ENCODE measurements at regions not wholly inside any gene's neighbourhood (a gene's known extent, or its start where the extent isn't known, plus 50 kb on each side); places are given as distances from the start of the nearest gene placed in this dataset.
A peak's percentile ranks its signal among the peaks of the same experiment; 100 is the strongest.
"Not testable (repeated sequence)": the region's sequence is repeated elsewhere in the genome, so short reads cannot be mapped to it uniquely, and the experiment has no call there.

DNA sequence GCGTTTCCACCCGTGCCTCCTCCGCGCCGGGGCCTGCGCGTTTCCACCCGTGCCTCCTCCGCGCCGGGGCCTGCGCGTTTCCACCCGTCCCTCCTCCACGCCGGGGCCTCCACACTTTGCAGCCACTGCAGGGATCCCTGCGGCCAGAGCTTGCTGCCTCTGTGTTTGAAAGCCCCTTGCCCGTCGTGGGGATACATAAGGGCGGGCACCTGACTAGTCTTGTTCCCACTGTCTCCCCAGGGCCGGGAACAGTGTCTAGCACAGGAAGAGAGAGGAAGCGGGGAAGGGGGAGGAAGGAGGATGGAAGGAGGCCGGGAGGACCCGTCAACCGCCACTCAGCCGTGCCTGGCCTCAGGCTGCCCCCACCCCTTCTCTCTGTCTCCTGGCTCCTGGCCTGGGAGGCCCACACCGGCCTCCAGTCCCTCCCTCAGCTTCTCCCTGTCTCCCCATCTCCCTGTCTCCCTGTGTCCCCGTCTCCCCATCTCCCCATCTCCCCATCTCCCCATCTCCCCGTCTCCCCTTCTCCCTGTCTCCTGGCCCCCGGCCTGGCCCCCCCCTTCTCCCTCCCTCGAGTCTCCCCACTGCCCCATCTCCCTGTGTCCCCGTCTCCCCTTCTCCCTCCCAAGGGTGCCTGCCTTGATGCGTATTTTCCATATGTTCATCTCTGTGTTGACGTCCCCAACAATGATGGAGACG lies 155.6 kb upstream of the ZNF469 start:
- H3K4me1 ChIP-seq; ATAC-seq; intact Hi-C loops (cut with DNase I); H3K27me3 ChIP-seq; H3K36me3 ChIP-seq; H3K27ac ChIP-seq; H3K4me3 ChIP-seq; H3K9me3 ChIP-seq; DNase-seq: not testable (repeated sequence)
- WGBS, 4 donors: 61 to 76% (median 75%) methylated on average over 22 to 34 of the region's 35 CpGs

DNA sequence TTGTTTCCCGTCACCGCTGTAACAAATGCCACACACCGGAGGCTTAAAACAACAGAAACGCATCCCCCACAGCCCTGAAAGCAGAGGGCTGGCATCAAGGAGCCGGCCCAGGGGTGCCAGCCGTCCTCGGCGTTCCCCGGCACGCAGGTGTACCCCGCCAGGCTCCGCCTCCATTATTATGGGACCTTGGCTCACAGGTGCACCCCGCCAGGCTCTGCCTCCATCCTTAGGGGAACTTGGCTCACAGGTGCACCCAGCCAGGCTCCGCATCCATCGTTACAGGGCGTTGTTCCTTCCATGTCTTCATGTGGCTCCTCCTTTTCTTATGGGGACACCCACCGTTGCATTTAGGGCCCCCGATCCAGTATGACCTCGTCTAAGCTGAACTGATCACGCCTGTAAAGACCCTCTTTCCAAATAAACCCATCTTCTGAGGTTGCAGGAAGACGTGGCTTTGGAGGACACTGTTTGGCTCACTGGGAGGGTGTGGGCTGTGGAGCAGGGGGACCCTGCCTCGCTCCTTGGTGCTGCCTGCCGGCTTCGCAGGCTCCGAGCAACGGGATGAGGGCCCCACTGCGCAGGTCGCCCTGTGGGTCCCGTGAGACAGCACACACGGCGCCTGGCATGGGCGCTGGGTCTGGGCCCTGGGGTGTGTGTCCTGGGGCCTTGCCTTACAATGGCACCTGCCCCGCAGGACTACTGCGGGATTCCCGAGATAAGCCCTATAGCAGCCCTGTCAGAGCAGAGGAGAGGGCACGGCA lies 154.9 kb upstream of the ZNF469 start:
- H3K27ac ChIP-seq; H3K4me1 ChIP-seq; H3K36me3 ChIP-seq; H3K9me3 ChIP-seq; intact Hi-C loops (cut with DNase I); H3K27me3 ChIP-seq; DNase-seq; H3K4me3 ChIP-seq; ATAC-seq: not testable (repeated sequence)
- 86 to 89% (median 88%) methylated on average over 24 to 36 of the region's 36 CpGs for WGBS, 4 donors

DNA sequence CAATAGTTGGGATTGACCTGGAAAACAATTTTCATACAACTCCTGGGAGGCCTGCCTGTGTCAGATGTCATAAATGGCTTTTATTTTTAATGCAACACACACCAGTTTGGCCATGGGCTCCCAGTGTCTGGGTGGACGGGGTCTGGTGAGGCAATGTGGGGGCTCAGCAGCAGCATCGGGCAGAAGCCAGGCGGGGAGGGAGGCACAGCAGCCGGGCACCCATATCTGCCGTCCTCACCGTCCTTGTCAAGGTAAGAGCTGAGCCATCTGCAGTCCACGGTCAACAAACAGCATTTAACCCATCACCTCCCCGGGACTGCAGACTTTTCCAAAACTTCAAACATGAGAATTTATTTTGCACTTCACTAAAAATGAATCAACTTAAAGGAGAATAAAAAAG lies 154.0 kb upstream of the ZNF469 start:
- ATAC-seq; H3K27ac ChIP-seq; H3K36me3 ChIP-seq; intact Hi-C loops (cut with DNase I); H3K4me3 ChIP-seq; H3K9me3 ChIP-seq; DNase-seq; H3K27me3 ChIP-seq: not testable (repeated sequence)
- peaks cover 0 to 11% (median 5%) of the 10 kb centered on the region in 12 donors for H3K4me1 ChIP-seq
- WGBS, 4 donors: 56 to 67% (median 61%) methylated on average over 8 of the region's 8 CpGs

DNA sequence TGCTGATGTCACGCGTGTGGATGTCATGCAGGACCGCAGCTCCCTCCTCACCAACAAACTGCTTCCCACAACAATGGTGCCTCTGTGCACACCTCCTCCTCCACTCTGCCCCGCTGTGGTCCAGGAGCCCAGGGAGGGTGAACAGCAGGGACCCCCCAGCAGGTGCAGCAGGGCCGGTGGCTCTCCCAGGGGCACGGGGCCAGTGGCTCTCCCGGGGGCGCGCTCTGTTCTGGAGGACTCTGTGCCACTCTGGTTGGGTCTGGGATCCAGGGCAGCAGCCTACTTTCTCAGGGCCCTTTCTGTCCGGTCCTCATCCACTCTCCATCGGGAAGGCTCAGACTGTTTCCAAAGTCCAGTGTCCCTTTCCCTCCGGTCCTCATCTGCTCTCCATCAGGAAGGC lies 153.0 kb upstream of the ZNF469 start:
- H3K27ac ChIP-seq; DNase-seq; intact Hi-C loops (cut with DNase I); ATAC-seq; H3K4me3 ChIP-seq; H3K27me3 ChIP-seq; H3K36me3 ChIP-seq; H3K9me3 ChIP-seq: not testable (repeated sequence)
- H3K4me1 ChIP-seq: peaks cover 0 to 19% (median 9%) of the 10 kb centered on the region in 12 donors
- WGBS, 4 donors: 91 to 96% (median 93%) methylated on average over 11 to 12 of the region's 12 CpGs

DNA sequence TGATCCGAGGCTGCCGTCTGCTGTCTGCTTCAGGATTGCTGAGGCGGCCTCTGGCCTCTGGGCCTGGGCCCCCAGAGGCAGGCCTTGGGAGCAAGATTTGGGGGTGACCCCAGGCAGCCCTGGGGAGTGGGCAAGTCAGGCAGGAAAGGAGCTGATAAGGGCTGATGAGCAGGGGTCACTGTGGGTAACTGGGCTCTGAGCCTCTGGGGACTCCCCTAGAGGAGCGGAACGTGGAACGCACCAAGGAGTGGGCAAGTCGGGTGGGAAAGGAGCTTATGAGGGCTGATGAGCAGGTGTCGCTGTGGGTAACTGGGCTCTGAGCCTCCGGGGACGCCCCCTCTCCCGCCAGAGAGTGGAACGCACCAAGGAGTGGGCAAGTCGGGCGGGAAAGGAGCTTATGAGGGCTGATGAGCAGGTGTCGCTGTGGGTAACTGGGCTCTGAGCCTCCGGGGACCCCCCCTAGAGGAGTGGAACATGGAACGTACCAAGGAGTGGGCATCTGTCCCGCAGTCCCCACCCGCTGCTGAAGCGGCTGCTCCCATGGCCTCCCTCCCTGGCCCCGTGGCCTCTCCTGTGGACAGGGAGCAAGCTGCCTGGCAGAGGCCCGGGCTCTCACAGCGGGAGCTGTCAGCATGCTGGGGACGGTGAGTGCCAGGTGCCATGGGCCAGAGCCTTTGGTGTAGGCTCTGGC lies 152.3 kb upstream of the ZNF469 start:
- DNase-seq; H3K9me3 ChIP-seq; ATAC-seq; H3K27me3 ChIP-seq; H3K4me3 ChIP-seq; H3K27ac ChIP-seq; H3K36me3 ChIP-seq; intact Hi-C loops (cut with DNase I): not testable (repeated sequence)
- 89 to 99% (median 90%) methylated on average over 7 to 17 of the region's 24 CpGs for WGBS, 4 donors
- peaks cover 0 to 26% (median 14%) of the 10 kb centered on the region in 12 donors for H3K4me1 ChIP-seq

DNA sequence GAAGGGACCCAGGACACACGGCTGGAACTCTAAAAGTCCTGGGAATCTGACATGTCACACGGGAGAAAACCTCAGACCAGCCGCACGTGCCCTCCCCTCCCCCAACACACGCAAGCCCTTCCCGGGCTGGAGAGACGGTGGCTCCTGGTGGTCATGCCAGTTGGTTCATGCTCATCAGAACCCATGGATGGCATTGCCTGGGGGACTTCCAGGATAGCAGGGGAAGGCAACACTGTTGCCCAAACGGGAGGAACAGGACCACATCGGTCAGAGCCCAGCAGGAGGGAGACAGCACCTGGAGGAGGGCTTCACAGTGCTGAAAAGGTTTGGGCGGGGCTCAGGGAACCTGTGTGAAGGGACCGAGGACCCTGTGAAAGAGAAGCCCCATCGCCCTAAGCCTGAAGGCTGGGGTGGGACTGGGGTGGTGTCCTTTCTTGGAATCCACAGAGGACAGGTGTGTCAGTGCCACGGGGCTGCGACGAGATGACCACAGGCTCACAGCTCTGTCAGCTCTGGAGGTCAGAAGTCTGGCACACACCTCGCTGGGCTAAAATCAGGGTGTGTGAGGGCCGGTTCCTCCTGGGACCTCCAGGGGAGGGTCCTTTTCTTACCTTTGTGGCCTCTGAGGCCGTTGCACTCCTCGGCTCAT lies 151.7 kb upstream of the ZNF469 start:
- intact Hi-C loops (cut with DNase I); H3K27ac ChIP-seq; H3K36me3 ChIP-seq; DNase-seq; H3K27me3 ChIP-seq; H3K9me3 ChIP-seq; ATAC-seq; H3K4me3 ChIP-seq: not testable (repeated sequence)
- peaks cover 0 to 31% (median 16%) of the 10 kb centered on the region in 12 donors for H3K4me1 ChIP-seq
- WGBS, 4 donors: 91 to 95% (median 93%) methylated on average over 13 to 18 of the region's 19 CpGs

DNA sequence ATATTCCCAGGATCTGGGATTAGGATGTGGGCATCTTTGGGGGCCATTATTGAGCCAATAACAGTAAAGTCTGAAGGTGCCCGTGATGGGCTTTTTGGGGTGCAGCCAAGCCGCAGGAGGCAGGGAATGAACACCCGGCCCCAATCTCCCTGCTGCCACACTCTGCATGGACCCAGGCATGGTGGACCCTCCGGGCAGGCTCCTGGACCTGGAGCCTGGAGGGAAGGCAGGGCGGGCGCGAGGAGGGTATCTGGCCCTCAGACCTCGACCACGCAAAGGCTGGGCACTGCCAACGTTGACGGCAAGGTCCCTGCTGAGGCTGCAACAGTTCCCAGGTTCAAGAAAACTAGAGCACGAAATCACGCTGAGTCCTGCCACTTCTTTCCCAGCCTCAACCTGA lies 150.9 kb upstream of the ZNF469 start:
- intact Hi-C loops (cut with DNase I): not testable (repeated sequence)

DNA sequence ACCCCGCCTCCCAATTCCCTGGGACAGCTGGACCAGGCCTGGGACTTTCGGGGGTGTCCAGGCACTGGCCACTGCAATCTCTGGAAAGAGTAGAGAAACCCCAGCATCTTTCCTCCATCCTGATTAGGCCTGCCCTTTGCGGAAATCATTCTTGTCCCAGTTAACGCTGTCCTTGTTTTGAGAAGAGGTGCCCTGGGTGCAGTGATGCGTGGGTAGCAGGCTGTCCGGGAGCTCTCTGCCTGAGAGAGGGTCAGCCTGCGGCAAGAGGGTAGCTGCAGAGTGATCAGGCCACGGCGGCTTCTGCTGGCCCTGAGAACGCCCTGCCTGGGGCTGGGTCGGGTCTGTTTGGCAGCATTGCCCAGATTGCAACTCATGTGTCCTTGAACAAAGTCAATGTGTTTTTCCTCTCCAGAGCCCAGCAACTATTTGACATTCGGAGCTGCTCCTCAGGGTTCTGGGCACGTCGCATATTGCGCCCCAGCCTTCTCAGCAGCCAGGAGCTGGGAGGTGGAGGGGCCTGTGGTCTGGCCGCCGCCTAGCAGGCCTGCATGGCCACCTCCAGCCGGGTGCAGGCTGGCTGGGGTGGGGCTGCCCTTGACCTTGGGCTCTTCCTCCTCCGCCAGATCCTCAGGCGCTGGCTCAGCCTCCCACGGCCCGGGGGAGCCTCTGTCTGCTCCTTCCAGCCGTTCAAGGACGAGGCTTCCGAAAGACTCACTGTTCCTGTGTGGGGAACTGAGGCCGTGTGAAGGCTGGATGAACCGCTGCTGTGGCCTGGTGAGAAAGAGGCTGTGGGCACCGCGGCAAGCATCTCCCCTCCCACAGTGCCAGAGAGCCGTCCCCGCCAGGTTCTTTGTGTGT lies 150.1 kb upstream of the ZNF469 start:
- intact Hi-C loops (cut with DNase I); H3K36me3 ChIP-seq; H3K9me3 ChIP-seq; H3K27me3 ChIP-seq; H3K4me3 ChIP-seq: not testable (repeated sequence)
- H3K27ac ChIP-seq: peak overlapping the region in 3 of 12 donors; percentile 29 to 73 (median 39)
- peak in 3 of 4 donors; percentile 9 to 21 (median 18) for ATAC-seq
- 65 to 79% (median 75%) methylated on average over 17 to 31 of the region's 31 CpGs for WGBS, 4 donors
- DNase-seq: peak in 1 of 5 donors; percentile 44
- H3K4me1 ChIP-seq: peaks cover 0 to 34% (median 16%) of the 10 kb centered on the region in 12 donors

More for the DNA sequence above, 150.9 kb upstream of the ZNF469 start:
- not testable (repeated sequence) for H3K9me3 ChIP-seq, H3K36me3 ChIP-seq, H3K27ac ChIP-seq, H3K27me3 ChIP-seq, DNase-seq, ATAC-seq, H3K4me3 ChIP-seq
- peaks cover 0 to 34% (median 16%) of the 10 kb centered on the region in 12 donors for H3K4me1 ChIP-seq
- WGBS, 4 donors: 95 to 99% (median 97%) methylated on average over 11 to 13 of the region's 13 CpGs

DNA sequence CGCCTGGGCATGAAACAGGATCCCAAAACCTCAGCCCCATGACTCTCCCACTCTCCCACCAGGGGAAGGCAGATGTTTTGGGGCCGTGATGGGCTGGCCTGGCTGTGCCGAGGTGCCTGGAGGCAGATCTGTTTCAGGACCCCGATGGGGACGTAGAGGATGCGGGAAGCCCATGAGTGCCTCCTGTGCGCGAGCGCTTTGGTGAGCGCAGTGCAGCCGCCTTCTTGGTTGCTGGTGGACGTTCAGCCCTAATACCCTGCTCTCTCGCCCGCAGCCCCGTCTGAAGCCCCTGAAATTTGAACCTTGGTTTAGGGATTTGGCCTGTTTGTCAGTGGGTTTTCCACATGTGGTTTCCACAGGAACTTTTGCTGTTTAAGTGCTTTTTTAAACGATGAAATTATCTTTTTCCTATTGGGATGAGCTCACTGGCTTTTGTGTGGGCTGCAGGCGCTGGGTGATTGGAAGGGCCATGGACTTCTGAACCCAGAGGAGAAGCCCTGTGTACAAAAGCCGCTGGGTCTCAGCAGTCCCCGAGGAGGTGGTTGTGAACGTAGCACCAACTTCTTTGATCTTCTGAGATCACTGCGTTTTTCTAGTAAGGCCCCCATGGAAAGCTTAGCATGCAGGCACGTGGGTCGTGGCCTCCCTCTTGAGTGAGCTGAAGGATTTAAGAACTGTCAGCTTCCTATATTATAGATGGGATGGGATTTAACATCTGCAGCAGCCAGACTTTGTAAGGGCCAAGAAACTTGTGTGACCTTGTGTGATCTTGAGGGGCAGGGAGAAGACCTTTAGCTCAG lies 148.9 kb upstream of the ZNF469 start:
- 74 to 83% (median 79%) methylated on average over 17 to 23 of the region's 23 CpGs for WGBS, 4 donors
- H3K4me3 ChIP-seq: peak overlapping the region in 2 of 12 donors; percentile 11 to 37
- peaks cover 0 to 42% (median 20%) of the 10 kb centered on the region in 12 donors for H3K4me1 ChIP-seq

More for the DNA sequence above, 148.9 kb upstream of the ZNF469 start:
- H3K27me3 ChIP-seq; DNase-seq; intact Hi-C loops (cut with DNase I); ATAC-seq; H3K36me3 ChIP-seq; H3K9me3 ChIP-seq: not testable (repeated sequence)
- peak overlapping the region; percentile 50 to 90 (median 66) for H3K27ac ChIP-seq
